ENCODE measurements at regions not wholly inside any gene's neighbourhood (a gene's known extent, or its start where the extent isn't known, plus 50 kb on each side); places are given as distances from the start of the nearest gene placed in this dataset.

- no peak for TF ChIP-seq POLR2A (IDR thresholded peaks at IDR 0.05)
- TF ChIP-seq, protein P1, sequence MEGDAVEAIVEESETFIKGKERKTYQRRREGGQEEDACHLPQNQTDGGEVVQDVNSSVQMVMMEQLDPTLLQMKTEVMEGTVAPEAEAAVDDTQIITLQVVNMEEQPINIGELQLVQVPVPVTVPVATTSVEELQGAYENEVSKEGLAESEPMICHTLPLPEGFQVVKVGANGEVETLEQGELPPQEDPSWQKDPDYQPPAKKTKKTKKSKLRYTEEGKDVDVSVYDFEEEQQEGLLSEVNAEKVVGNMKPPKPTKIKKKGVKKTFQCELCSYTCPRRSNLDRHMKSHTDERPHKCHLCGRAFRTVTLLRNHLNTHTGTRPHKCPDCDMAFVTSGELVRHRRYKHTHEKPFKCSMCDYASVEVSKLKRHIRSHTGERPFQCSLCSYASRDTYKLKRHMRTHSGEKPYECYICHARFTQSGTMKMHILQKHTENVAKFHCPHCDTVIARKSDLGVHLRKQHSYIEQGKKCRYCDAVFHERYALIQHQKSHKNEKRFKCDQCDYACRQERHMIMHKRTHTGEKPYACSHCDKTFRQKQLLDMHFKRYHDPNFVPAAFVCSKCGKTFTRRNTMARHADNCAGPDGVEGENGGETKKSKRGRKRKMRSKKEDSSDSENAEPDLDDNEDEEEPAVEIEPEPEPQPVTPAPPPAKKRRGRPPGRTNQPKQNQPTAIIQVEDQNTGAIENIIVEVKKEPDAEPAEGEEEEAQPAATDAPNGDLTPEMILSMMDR (IDR thresholded peaks at IDR 0.05), result no peak
These were observed 123.5 kb upstream of the NGF start for GRCh38 chr1:115461526-115461925.
